Choroid plexus epithelial cell (primary cell): ENCODE measurements at regions not wholly inside any gene's neighbourhood (a gene's known extent, or its start where the extent isn't known, plus 50 kb on each side); places are given as distances from the start of the nearest gene placed in this dataset.

Experiments used
- DNase-seq: peaks from one replicate; pipeline ENCODE4 v3.0.0-alpha.2; 2010; ENCODE audit warnings: low read depth
- H3K4me3 ChIP-seq: 2 replicates; pipeline ENCODE4 v1.5.1; 2011; ENCODE audit warnings: low read depth, mild to moderate bottlenecking, control low read depth, low read length, moderate library complexity
- CTCF ChIP-seq: conservative IDR thresholded peaks from 2 replicates; pipeline ENCODE4 v1.5.1; 2011; ENCODE audit warnings: low read depth, mild to moderate bottlenecking, control low read depth, inconsistent platforms, low read length, moderate library complexity

GRCh38 chrX:20515841-20516461 is 249.2 kb upstream of the RPS6KA3 start:
- no peak for TF ChIP-seq CTCF
- peak; percentile 91 for DNase-seq
- no peak overlapping the region for H3K4me3 ChIP-seq

- no peak overlapping the region for H3K4me3 ChIP-seq
- TF ChIP-seq CTCF, result no peak
- peak; percentile 65 for DNase-seq
Observed at GRCh38 chrX:20514358-20514757, 247.6 kb upstream of the RPS6KA3 start.

GRCh38 chrX:20513185-20513584 is 246.5 kb upstream of the RPS6KA3 start:
- TF ChIP-seq CTCF, result no peak

GRCh38 chrX:20511792-20512191 is 245.1 kb upstream of the RPS6KA3 start:
- H3K4me3 ChIP-seq, result no peak overlapping the region
- DNase-seq, result no peak
- TF ChIP-seq CTCF, result no peak

More at GRCh38 chrX:20513185-20513584, 246.5 kb upstream of the RPS6KA3 start:
- no peak overlapping the region for H3K4me3 ChIP-seq
- DNase-seq, result no peak

- H3K4me3 ChIP-seq, result no peak overlapping the region
- TF ChIP-seq CTCF, result no peak
- no peak for DNase-seq
Observed at GRCh38 chrX:20507901-20508620, 241.4 kb upstream of the RPS6KA3 start.

GRCh38 chrX:20506739-20507138 is 240.0 kb upstream of the RPS6KA3 start:
- TF ChIP-seq CTCF, result no peak
- no peak overlapping the region for H3K4me3 ChIP-seq
- DNase-seq, result no peak

GRCh38 chrX:20500949-20501348 is 234.2 kb upstream of the RPS6KA3 start:
- DNase-seq, result no peak
- no peak overlapping the region for H3K4me3 ChIP-seq
- TF ChIP-seq CTCF, result no peak
